ENCODE measurements at regions not wholly inside any gene's neighbourhood (a gene's known extent, or its start where the extent isn't known, plus 50 kb on each side); places are given as distances from the start of the nearest gene placed in this dataset.

GRCh38 chr18:29076645-29077044 is 899.7 kb upstream of the CDH2 start:
- TF ChIP-seq, protein P1, sequence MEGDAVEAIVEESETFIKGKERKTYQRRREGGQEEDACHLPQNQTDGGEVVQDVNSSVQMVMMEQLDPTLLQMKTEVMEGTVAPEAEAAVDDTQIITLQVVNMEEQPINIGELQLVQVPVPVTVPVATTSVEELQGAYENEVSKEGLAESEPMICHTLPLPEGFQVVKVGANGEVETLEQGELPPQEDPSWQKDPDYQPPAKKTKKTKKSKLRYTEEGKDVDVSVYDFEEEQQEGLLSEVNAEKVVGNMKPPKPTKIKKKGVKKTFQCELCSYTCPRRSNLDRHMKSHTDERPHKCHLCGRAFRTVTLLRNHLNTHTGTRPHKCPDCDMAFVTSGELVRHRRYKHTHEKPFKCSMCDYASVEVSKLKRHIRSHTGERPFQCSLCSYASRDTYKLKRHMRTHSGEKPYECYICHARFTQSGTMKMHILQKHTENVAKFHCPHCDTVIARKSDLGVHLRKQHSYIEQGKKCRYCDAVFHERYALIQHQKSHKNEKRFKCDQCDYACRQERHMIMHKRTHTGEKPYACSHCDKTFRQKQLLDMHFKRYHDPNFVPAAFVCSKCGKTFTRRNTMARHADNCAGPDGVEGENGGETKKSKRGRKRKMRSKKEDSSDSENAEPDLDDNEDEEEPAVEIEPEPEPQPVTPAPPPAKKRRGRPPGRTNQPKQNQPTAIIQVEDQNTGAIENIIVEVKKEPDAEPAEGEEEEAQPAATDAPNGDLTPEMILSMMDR (IDR thresholded peaks at IDR 0.05; ENCODE audit: borderline replicate concordance, extremely low read depth, insufficient read depth) = no peak
- intact Hi-C loops (cut with DNase I) = no loop called here
- Histone ChIP-seq H3K27ac (ENCODE audit: low read depth in 2 of 2, low read length in 2 of 2) (no peak overlapping the region), H3K27me3 (ENCODE audit: control insufficient read depth, insufficient read depth, low read length) (no peaks in the 10 kb centered on the region), H3K4me3 (ENCODE audit: low read length in 3 of 3) (no peak overlapping the region), H3K9ac (ENCODE audit: low read length in 3 of 3) (no peak overlapping the region), H3K4me1 (ENCODE audit: control insufficient read depth in 2 of 3, insufficient read depth in 2 of 3, low read depth in 1 of 3, low read length in 3 of 3) (no peaks in the 10 kb centered on the region), H3K9me3 (ENCODE audit: control insufficient read depth in 2 of 3, insufficient read depth in 1 of 3, low read length in 3 of 3) (no peaks in the 10 kb centered on the region), H3K36me3 (ENCODE audit: control insufficient read depth in 2 of 3, insufficient read depth in 3 of 3, low read length in 3 of 3) (no peaks in the 10 kb centered on the region)
- no peak for FAIRE-seq
- DNase-seq = no peak

GRCh38 chr18:29074147-29074546 is 897.2 kb upstream of the CDH2 start:
- no peaks in the 10 kb centered on the region for H3K36me3 ChIP-seq (ENCODE audit: control insufficient read depth in 2 of 3, insufficient read depth in 3 of 3, low read length in 3 of 3)
- H3K27me3 ChIP-seq (ENCODE audit: control insufficient read depth, insufficient read depth, low read length) = no peaks in the 10 kb centered on the region
- FAIRE-seq = no peak
- no peaks in the 10 kb centered on the region for H3K4me1 ChIP-seq (ENCODE audit: control insufficient read depth in 2 of 3, insufficient read depth in 2 of 3, low read depth in 1 of 3, low read length in 3 of 3)
- H3K4me3 ChIP-seq (ENCODE audit: low read length in 3 of 3) = no peak overlapping the region
- no peaks in the 10 kb centered on the region for H3K9me3 ChIP-seq (ENCODE audit: control insufficient read depth in 2 of 3, insufficient read depth in 1 of 3, low read length in 3 of 3)
- no peak for DNase-seq
- intact Hi-C loops (cut with DNase I) = no loop called here
- no peak overlapping the region for H3K9ac ChIP-seq (ENCODE audit: low read length in 3 of 3)
- H3K27ac ChIP-seq (ENCODE audit: low read depth in 2 of 2, low read length in 2 of 2) = no peak overlapping the region
- TF ChIP-seq, protein P1 (IDR thresholded peaks at IDR 0.05; ENCODE audit: borderline replicate concordance, extremely low read depth, insufficient read depth) = no peak

GRCh38 chr18:29071869-29072268 is 894.9 kb upstream of the CDH2 start:
- TF ChIP-seq, protein P1 (IDR thresholded peaks at IDR 0.05; ENCODE audit: borderline replicate concordance, extremely low read depth, insufficient read depth) = no peak
- Histone ChIP-seq H3K9ac (ENCODE audit: low read length in 3 of 3) (no peak overlapping the region), H3K4me1 (ENCODE audit: control insufficient read depth in 2 of 3, insufficient read depth in 2 of 3, low read depth in 1 of 3, low read length in 3 of 3) (no peaks in the 10 kb centered on the region), H3K27ac (ENCODE audit: low read depth in 2 of 2, low read length in 2 of 2) (no peak overlapping the region), H3K4me3 (ENCODE audit: low read length in 3 of 3) (no peak overlapping the region), H3K9me3 (ENCODE audit: control insufficient read depth in 2 of 3, insufficient read depth in 1 of 3, low read length in 3 of 3) (no peaks in the 10 kb centered on the region), H3K36me3 (ENCODE audit: control insufficient read depth in 2 of 3, insufficient read depth in 3 of 3, low read length in 3 of 3) (no peaks in the 10 kb centered on the region), H3K27me3 (ENCODE audit: control insufficient read depth, insufficient read depth, low read length) (no peaks in the 10 kb centered on the region)
- no peak for DNase-seq
- FAIRE-seq = no peak
- intact Hi-C loops (cut with DNase I) = no loop called here

GRCh38 chr18:29063346-29063745 is 886.4 kb upstream of the CDH2 start:
- intact Hi-C loops (cut with DNase I) = no loop called here
- no peak for DNase-seq
- TF ChIP-seq, protein P1 (IDR thresholded peaks at IDR 0.05; ENCODE audit: borderline replicate concordance, extremely low read depth, insufficient read depth) = no peak

More at GRCh38 chr18:29063346-29063745, 886.4 kb upstream of the CDH2 start:
- no peaks in the 10 kb centered on the region for H3K36me3 ChIP-seq (ENCODE audit: control insufficient read depth in 2 of 3, insufficient read depth in 3 of 3, low read length in 3 of 3)
- no peak overlapping the region for H3K4me3 ChIP-seq (ENCODE audit: low read length in 3 of 3)
- no peaks in the 10 kb centered on the region for H3K9me3 ChIP-seq (ENCODE audit: control insufficient read depth in 2 of 3, insufficient read depth in 1 of 3, low read length in 3 of 3)
- no peaks in the 10 kb centered on the region for H3K4me1 ChIP-seq (ENCODE audit: control insufficient read depth in 2 of 3, insufficient read depth in 2 of 3, low read depth in 1 of 3, low read length in 3 of 3)
- H3K27ac ChIP-seq (ENCODE audit: low read depth in 2 of 2, low read length in 2 of 2) = no peak overlapping the region
- FAIRE-seq = no peak
- H3K27me3 ChIP-seq (ENCODE audit: control insufficient read depth, insufficient read depth, low read length) = no peaks in the 10 kb centered on the region
- no peak overlapping the region for H3K9ac ChIP-seq (ENCODE audit: low read length in 3 of 3)
